ENCODE measurements at regions not wholly inside any gene's neighbourhood (a gene's known extent, or its start where the extent isn't known, plus 50 kb on each side); places are given as distances from the start of the nearest gene placed in this dataset.

GRCh38 chr2:8539743-8540551 is 141.9 kb upstream of the ID2 start:
- TF ChIP-seq ZBTB33 (IDR thresholded peaks at IDR 0.05) (no peak), TAF1 (conservative IDR thresholded peaks at IDR 0.05) (no peak), YY1 (IDR thresholded peaks at IDR 0.05) (no peak), NR2F2 (IDR thresholded peaks at IDR 0.05) (peak; percentile 64), RXRA (IDR thresholded peaks at IDR 0.05) (peak in 1 of 2 donors; percentile 9), RAD21 (IDR thresholded peaks at IDR 0.05) (peak in 1 of 2 donors; percentile 29), FOXA1 (IDR thresholded peaks at IDR 0.05) (no peak), SP1 (IDR thresholded peaks at IDR 0.05) (peak; percentile 26)
- TF ChIP-seq, protein P1, sequence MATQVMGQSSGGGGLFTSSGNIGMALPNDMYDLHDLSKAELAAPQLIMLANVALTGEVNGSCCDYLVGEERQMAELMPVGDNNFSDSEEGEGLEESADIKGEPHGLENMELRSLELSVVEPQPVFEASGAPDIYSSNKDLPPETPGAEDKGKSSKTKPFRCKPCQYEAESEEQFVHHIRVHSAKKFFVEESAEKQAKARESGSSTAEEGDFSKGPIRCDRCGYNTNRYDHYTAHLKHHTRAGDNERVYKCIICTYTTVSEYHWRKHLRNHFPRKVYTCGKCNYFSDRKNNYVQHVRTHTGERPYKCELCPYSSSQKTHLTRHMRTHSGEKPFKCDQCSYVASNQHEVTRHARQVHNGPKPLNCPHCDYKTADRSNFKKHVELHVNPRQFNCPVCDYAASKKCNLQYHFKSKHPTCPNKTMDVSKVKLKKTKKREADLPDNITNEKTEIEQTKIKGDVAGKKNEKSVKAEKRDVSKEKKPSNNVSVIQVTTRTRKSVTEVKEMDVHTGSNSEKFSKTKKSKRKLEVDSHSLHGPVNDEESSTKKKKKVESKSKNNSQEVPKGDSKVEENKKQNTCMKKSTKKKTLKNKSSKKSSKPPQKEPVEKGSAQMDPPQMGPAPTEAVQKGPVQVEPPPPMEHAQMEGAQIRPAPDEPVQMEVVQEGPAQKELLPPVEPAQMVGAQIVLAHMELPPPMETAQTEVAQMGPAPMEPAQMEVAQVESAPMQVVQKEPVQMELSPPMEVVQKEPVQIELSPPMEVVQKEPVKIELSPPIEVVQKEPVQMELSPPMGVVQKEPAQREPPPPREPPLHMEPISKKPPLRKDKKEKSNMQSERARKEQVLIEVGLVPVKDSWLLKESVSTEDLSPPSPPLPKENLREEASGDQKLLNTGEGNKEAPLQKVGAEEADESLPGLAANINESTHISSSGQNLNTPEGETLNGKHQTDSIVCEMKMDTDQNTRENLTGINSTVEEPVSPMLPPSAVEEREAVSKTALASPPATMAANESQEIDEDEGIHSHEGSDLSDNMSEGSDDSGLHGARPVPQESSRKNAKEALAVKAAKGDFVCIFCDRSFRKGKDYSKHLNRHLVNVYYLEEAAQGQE (IDR thresholded peaks at IDR 0.05), result no peak
- Histone ChIP-seq H3K36me3 (ENCODE audit: control insufficient read depth in 4 of 4, insufficient read depth in 3 of 4, low read depth in 1 of 4, low read length in 3 of 4) (no peaks in the 10 kb centered on the region), H3K27me3 (ENCODE audit: control insufficient read depth in 4 of 4, insufficient read depth in 4 of 4, low read length in 3 of 4) (no peaks in the 10 kb centered on the region), H3K4me3 (ENCODE audit: low read depth in 1 of 3, low read length in 3 of 3) (no peak overlapping the region), H3K9ac (ENCODE audit: low read depth in 1 of 2, low read length in 2 of 2) (no peak overlapping the region), H3K9me3 (ENCODE audit: control insufficient read depth in 4 of 4, low read length in 3 of 4) (no peaks in the 10 kb centered on the region), H3K4me1 (ENCODE audit: control insufficient read depth in 4 of 4, insufficient read depth in 4 of 4, low read length in 3 of 4) (peaks cover 10 to 22% (median 15%) of the 10 kb centered on the region in 4 donors), H3K27ac (ENCODE audit: low read depth in 1 of 2, low read length in 2 of 2) (peak overlapping the region; percentile 31 to 45)
- 72% methylated on average over 14 of the region's 14 CpGs for WGBS
- no peak for DNase-seq (ENCODE audit: low spot score)

DNA sequence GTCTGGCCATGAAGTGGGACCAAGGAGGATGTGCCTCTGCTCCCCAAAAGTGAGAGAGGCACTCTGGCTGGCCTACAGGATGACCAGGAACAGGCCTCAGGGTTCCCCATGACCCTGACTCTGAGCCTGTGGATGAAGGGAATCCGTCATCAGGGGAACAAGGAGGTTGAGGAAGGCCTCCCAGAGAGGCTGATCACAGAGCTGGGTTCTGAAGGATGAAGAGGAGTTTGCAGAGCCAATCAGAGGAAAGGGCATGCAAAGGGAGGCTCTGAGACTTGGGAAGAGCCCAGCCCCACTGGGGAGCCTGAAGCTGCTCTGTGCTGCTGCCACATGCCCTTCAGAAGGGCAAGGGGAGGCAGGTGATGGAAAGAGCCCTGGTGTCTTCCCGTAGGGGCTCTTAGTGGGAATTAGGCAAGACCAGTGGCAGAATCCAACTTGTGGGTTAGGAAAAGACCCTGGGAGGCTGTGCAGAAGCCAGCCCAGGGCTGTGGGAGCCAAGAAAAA is 141.3 kb upstream of the ID2 start:
- TF ChIP-seq SP1 (IDR thresholded peaks at IDR 0.05), result no peak
- TF ChIP-seq MAX (IDR thresholded peaks at IDR 0.05), result no peak
- TF ChIP-seq HNF4G (IDR thresholded peaks at IDR 0.05), result no peak
- TF ChIP-seq RAD21 (IDR thresholded peaks at IDR 0.05), result no peak
- no peak for TF ChIP-seq ZBTB33 (IDR thresholded peaks at IDR 0.05)
- TF ChIP-seq TAF1 (conservative IDR thresholded peaks at IDR 0.05), result no peak
- TF ChIP-seq EGR1 (IDR thresholded peaks at IDR 0.05; ENCODE audit: low read depth in 2 of 2), result no peak
- TF ChIP-seq, protein P1 (IDR thresholded peaks at IDR 0.05), result no peak
- TF ChIP-seq RXRA (IDR thresholded peaks at IDR 0.05), result no peak
- no peak for TF ChIP-seq YY1 (IDR thresholded peaks at IDR 0.05)
- no peak for TF ChIP-seq FOXA2 (IDR thresholded peaks at IDR 0.05)
- TF ChIP-seq, protein P2, sequence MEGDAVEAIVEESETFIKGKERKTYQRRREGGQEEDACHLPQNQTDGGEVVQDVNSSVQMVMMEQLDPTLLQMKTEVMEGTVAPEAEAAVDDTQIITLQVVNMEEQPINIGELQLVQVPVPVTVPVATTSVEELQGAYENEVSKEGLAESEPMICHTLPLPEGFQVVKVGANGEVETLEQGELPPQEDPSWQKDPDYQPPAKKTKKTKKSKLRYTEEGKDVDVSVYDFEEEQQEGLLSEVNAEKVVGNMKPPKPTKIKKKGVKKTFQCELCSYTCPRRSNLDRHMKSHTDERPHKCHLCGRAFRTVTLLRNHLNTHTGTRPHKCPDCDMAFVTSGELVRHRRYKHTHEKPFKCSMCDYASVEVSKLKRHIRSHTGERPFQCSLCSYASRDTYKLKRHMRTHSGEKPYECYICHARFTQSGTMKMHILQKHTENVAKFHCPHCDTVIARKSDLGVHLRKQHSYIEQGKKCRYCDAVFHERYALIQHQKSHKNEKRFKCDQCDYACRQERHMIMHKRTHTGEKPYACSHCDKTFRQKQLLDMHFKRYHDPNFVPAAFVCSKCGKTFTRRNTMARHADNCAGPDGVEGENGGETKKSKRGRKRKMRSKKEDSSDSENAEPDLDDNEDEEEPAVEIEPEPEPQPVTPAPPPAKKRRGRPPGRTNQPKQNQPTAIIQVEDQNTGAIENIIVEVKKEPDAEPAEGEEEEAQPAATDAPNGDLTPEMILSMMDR (IDR thresholded peaks at IDR 0.05; ENCODE audit: low read depth, low read length, missing input control), result no peak
- TF ChIP-seq NR2F2 (IDR thresholded peaks at IDR 0.05), result no peak
- Histone ChIP-seq H3K36me3 (ENCODE audit: control insufficient read depth in 4 of 4, insufficient read depth in 3 of 4, low read depth in 1 of 4, low read length in 3 of 4) (no peaks in the 10 kb centered on the region), H3K9me3 (ENCODE audit: control insufficient read depth in 4 of 4, low read length in 3 of 4) (no peaks in the 10 kb centered on the region), H3K9ac (ENCODE audit: low read depth in 1 of 2, low read length in 2 of 2) (no peak overlapping the region), H3K27ac (ENCODE audit: low read depth in 1 of 2, low read length in 2 of 2) (peak overlapping the region in 1 of 2 donors; percentile 45), H3K4me3 (ENCODE audit: low read depth in 1 of 3, low read length in 3 of 3) (no peak overlapping the region), H3K4me1 (ENCODE audit: control insufficient read depth in 4 of 4, insufficient read depth in 4 of 4, low read length in 3 of 4) (peaks cover 4 to 16% (median 10%) of the 10 kb centered on the region in 4 donors), H3K27me3 (ENCODE audit: control insufficient read depth in 4 of 4, insufficient read depth in 4 of 4, low read length in 3 of 4) (no peaks in the 10 kb centered on the region)
- DNase-seq (ENCODE audit: low spot score), result no peak
- WGBS, result 95% methylated on average over 2 of the region's 2 CpGs
